NCI-H146 treated with DMSO at 0.1 percent for 48 hours (cell line): ENCODE measurements at regions not wholly inside any gene's neighbourhood (a gene's known extent, or its start where the extent isn't known, plus 50 kb on each side); places are given as distances from the start of the nearest gene placed in this dataset.

ENCODE experiments used
- DNase-seq: peaks from one replicate; lab custom pipeline; 2025; ENCODE audit not compliant: unreplicated experiment; lab: John Stamatoyannopoulos, UW

DNA sequence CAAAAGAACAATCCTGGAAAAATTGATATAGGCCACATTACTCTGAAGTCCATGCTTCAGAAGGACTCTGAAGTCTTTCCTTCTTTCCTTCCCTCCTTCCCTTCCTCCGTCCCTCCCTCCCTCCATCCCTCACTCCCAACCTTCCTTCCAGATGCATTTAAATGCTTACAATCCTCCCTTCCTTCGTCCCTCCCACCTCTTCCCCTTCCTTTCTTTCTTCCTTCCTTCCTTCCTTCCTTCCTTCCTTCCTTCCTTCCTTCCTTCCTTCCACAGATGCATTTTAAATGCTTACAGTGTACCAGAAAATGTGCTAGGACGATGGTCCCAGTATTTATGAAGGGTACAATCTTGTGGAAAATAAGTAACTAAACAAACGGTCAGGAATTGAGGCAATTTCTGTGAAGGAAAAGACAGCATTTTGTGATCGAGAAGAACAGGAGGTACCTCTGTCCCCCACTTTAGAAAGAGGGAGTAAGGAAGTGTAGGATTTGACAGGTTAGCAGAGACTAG is 181.3 kb upstream of the TUT7 start:
- no peak for DNase-seq

DNA sequence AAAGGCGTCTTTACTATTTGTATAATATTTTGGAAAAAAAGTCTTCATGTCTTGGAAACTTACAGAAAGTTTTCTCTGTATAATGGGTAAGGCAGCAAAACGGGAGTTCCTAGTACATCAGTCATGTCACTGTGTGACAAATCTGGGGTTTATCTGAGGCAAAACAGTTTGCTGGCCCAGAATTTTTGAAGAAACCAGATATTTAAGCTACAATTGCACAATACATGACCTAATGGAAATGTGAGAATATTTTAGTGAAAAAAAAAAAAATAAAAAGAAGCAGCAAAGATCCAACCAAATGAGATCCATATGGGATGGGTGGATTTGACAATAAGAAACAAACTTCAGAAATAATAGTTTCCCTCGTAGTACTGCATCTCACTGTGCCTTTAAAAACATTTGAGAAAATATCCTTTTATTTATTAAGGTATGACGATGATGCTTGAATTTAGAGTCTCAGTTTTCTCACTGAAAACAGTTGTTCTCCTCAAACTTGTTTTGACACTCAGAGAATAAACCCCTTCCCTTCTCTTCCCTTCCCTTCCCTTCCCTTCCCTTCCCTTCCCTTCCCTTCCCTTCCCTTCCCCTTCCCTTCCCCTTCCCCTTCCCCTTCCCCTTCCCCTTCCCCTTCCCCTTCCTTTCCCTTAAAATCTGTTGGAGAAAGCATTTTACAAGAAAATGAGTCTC is 180.5 kb upstream of the TUT7 start:
- DNase-seq, result no peak

DNA sequence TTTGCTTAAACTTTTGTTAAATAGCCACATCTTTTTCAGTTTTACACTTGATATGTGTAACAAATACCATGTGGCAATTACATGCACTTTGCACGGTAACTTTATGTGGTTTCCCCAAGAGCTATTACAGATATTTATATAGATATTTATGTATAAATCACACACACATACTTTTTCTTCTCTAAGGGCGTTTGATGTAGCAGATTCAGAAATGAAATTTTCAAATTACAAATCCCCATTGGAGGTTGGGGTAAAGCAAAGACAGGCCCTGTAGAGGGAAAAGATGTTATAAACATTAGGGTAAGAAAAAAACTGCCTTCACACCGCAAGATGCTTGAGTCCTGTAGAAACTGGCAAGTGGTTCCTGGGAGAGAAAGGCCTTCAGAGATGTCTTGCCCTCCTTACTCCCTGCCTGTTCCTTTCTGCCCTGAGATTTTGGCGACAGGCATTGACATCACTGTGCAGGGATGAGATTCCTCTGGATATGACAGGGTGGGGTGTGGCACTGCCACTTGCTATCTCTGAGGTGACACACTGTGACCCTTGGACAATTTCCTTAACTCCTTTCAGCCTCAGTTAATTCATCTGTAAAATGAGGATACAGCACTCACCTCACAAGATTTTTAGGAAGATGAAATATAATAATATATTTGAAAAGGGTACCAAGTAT is 177.9 kb upstream of the TUT7 start:
- no peak for DNase-seq

DNA sequence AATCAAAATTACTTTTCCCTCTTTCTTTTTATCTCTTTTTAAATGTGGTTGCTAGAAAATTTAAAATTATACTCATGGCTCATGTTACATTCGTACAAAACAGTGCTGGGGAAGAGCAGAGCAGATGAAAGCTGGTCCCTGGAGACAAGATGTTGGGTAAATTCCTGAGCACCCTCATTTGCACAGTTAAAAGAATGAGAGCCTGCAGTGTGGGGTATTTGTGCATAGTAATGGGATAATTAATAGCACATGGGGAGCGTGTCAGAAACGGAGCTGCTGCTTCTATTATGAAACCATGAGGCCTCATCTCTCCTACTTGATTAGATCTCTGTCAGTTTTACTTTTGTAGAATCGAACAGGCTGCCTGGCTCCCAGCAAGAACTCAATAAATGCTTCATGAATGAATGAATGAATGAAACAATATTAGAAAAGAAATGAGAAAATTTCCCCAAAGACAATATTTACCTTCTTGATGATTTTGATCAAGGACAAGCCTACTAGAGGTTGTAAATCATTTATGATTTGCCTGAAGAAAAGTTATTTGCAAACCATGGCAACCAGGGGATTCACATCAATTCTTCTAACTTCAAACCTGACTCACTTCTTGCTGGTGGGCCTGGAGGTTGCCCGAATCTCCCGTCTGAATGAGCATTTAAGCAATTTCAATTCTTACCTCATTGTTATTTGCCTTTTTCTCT is 177.2 kb upstream of the TUT7 start:
- no peak for DNase-seq

DNA sequence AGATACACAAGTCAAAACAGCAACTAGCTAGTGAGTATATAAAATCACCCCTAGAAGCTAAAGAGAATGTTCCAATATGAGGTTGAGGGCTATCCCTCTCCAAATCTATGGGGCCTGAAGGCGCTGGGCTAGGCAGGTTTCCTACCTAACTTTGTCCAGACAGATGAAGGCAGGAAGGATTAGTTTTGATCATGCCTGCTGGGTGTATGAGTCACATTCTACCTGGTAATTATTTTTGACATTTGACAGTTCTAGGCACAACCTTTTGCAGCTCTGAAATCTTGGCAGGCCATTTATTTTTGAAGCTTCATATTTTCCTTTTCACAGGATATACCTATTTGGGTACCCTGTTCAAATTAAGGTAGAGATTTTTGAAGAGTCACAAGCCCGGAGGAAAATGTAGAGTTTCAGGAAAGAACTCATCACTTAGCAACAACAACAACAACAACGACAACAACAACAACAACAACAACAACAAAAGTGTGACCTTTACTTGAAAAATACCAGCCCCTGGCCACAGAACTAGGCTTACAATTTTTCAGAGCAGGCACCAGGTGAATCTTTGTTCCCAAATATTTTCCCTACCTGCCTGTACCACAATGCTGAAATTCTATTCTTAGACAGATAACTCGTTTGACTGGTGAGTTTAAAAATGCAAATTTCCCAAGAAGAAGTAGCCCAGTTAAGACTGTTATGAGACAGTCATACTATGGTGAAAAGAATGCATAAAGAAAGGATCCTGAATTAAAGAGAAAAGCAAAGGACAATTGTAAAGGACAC is 175.5 kb upstream of the TUT7 start:
- DNase-seq, result no peak

DNA sequence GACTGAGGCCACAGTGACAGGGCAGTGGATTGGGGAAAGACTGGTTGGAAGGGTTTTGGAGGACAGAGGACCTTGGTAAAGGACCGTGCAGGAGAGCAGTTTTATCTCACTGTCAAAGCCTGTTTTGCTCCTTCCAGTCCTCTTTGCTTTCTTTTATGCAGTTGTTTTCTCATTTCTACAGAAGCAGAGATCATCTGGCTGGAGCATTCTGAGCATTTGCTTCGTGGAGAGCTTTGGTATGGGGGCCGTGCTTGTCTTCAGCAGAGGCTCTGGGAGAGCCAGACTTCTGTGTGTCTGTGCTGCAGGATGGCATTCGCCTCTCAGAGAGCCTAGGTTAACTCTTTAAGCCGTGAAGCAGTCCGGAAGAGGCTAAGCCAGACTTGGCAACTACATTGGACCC is 171.8 kb upstream of the TUT7 start:
- no peak for DNase-seq

DNA sequence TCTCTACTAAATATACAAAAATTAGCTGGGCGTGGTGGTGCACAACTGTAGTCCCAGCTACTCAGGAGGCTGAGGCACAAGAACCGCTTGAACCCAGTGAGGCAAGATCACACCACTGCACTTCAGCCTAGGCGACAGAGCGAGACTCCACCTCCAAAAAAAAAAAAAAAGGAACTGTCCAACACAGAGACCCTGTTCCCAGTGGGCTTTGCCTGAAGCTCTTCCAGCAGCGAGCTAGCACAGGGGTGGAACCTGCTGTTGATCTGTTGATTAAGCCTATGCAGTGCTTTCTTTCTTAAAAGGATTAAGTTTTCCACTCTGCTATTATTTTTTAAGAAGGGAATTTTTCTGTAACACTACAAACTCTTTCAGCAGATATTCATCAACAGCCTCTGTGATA is 171.0 kb upstream of the TUT7 start:
- no peak for DNase-seq

DNA sequence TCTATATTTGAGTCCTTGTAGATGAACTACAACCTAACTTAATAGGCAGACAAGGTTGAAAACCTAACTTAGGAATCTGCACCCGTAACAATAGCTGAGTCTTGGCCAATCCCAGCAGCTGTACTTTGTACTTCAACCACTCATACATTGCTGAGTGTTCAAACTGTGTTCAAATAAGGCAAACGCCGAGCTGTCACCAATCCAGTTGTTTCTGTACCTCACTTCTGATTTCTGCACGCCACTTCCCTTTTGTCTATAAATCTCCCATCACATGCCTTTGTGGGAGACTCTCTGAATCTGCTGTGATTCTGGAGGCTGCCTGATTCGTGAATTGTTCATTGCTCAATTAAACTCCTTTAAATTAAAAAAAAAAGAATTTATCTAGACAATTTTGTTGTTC is 167.8 kb upstream of the TUT7 start:
- DNase-seq, result no peak

DNA sequence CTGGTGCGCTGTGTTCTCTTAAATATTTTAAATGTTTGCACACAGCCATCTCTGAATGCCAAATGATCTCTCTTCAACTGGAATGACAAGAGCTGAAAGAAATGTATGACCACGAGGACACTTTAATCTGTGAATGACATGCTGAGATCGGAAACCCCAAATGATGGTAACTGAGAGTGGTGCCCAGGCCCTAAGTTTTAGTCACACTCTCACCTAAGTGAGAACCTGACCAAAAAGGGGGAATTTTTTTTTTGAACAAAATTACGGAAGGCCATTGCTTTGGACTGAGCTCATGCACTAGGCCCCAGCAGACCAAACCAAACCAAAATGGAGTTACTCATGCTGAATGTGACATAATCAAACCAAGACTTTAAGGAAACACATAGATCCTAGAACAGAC is 167.1 kb upstream of the TUT7 start:
- no peak for DNase-seq

DNA sequence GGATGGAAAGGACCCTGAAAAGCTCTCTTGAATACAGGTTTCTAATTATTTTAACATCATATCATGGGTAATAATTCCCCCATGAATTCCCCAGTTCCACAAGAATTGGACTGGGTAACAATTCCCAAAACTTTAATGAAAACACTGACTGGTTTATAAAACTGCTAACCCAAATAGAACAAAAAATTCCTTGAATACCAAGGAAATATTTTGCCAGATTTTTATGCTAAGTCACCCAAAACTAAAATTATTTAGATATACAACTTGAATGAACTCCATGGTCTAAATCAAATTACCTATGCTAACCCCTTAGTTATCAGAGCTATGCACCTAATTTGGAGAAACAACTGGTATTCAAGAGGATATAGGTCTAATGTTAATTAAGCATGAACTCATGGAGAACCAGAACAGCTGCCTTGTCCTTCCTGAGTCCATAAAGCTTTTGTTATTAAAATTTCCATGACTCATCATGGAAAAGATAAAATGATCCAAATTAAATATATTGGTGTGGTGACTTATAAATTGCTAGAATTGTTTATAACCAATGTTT is 164.9 kb upstream of the TUT7 start:
- DNase-seq, result no peak

DNA sequence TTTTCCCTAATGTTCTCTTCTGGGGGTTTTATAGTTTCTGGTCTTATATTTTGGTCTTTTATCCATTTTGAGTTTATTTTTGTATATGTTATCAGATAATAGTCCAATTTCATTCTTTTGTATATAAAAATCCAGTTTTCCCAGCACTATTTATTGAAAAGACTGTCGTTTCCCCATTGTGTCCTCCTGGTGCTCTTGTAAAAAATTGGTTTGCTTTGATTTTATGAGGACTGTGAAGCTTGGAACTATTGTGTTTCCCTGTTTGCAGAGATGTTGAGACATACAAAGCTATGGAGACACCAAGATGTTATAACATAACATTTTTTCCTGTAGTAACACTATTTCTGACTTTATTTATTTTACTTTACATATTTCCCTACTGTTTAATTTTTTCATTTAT is 163.3 kb upstream of the TUT7 start:
- no peak for DNase-seq

DNA sequence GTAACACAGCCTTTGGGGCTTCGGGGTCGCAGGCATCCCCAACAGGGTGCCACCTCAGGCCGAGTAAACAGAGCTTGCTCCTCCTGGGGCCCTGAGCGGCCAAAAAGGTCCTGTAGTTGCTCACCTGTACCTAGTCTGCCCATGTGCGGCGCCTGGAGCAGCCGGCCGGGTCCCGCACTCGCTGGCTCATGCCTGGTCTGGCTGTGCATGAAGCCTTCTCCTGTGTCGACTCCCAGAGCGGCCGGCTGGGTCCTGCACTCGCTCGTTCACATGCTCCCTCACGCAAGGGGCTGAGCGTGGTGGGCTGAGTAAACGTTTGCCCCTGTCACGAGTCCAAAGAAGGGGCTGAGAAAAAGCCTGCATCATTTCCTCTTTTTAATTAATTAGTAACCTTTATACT is 162.4 kb upstream of the TUT7 start:
- no peak for DNase-seq

DNA sequence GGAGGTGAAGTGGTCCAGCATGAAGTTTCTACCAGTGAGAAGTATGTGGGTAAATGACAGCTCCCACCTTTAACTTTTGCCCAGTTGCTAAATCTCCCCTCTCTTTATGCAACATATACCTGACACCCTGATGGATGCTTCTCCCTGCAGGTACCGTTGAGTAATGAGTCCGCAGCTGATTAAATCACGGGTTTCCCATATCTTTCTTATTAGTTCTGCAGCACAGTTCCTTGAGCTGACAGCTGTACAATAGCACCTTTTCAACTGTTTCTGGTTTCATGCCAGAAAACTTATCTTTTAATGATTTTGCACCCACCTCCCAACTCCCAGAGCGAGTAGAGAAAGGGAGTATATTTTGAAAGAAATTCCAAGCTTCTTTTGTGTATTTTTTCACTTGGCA is 161.0 kb upstream of the TUT7 start:
- DNase-seq, result no peak

DNA sequence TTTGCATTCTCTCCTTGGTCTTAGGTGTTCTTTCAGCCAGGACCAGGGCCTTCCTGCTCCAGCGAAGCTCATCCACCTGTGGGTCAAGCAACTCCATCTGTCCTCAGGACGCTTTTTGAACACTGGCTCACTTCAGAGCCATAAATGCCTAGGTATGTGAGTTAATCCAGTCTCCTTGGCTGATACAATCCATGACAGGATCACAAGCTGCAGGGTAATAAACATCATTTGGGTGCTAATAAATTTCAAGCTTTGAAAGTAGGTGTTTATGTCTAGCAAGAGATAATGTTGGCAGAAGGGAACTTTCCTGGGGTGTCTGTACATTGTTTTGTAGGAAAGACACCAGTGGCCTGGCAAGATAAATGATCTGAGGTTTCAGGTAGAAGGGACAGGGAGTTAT is 159.2 kb upstream of the TUT7 start:
- no peak for DNase-seq

DNA sequence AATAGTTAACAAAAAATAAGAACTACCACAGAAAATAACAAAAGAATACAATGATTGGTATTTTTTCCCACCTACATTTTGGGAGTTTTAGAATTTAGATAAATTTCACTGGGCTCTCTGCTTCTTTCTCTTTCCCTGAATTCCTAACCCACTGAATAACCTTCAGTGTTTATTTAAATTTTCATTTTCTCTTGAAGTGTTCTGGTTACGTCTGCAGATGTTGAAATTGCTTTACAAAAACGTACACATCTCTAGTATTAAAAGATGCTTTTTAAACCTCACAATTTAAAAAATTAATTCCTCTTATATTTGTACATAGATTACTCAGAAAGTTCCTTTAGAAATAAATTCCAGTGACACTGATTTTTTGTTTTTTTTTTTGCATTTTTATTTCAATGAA is 158.7 kb upstream of the TUT7 start:
- no peak for DNase-seq

DNA sequence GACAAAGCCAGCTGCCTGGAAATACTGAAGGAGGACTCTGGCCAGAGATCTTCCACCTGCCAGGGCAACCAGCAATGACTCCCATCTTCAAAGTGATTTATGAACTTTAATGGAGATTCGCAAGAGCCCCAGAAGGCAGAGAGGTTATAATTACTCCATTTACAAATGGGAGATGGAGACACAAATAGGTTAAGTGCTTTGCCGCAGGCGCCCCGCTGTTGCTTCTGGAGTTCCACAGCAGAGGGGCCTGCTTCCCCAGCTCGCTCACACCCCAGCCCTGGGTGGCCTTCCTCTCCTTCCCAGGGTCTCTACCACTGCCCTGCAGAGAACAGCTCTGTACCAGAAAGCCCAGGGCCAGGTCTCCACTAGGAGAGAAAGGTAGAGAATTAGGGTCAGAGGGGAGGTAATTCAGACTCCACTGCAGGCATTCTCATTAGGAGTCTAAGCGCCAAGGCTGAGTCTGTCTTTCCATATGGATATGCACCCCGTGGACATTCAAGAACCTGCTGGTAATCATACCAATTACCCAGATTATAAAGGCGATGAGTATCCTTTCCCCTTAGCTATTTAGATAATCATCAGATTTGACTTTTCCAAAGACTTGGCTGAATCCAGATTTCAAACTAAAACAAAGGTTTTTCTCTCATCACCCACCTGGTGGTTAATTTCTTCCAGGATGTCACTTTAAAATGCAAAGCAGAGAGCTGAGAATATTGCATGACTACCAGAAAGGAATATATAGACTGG is 157.6 kb upstream of the TUT7 start:
- no peak for DNase-seq

DNA sequence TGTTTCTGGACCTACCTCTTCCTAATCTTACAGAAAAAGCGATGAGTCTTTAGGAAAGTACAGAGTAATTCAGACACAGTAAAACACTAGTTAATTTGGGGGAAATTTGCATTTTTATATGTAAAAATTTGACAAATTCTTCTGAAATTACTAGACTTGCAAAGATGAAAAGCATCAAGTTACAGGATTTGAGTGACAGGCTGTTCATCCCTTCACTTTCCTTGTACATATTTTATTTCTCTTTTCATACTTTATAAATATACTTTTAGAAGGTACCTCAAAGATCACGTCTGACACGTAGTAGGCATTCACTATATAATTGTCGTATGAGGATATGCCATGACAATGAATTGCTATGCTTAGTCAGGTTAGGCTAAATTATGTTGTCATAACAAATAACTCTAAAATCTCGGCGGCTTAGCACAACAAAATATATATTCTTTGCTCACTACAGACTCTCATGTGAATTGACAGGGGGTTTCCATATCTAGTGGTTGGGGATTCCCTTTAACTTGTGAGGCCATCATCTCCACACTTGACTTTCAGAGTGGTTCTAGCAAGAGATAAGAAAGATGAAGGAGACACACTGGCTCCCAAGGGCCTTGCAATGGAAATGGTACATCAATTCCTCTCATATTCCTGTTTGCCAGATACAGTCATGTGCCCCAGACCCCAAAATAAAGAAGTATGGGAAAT is 154.1 kb upstream of the TUT7 start:
- DNase-seq, result no peak

DNA sequence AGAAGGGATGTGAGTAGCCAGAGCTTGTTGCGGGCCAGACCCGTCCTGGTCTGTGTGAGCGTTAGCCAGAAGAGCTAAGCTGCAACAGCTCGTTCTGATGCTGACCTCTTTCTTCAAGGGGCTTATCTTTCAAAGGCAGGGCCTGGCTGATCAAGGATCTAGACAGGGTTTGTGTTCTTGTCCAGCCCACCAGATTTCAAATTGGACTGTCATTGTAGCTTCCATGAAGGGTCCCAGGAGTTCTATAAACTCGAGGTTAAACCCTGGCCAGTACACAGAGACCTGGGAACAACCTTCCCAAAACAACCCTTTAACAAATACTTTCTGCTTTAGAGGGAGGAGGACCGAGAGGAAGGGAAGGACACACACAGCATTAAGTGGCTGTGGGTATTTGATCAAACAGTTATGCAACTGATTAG is 153.0 kb upstream of the TUT7 start:
- DNase-seq, result no peak

DNA sequence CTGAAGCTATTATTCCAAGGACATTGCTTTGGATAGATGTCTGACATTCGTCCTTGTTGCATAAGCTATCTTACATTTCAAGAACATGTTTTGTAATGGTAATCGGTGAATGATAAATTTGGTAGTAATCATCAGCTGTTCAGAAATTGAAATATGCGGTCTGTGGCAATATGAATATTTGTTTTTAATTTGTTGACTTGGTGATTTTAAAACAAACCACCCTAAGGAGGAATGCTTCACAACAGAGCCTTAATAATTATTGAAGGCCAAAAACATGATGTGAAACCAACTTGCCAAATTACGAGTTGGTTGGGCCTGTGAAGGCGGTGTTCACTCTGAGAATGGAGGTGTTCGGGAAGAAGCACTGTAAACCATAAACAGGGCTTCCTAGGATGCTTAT is 149.7 kb upstream of the TUT7 start:
- no peak for DNase-seq

DNA sequence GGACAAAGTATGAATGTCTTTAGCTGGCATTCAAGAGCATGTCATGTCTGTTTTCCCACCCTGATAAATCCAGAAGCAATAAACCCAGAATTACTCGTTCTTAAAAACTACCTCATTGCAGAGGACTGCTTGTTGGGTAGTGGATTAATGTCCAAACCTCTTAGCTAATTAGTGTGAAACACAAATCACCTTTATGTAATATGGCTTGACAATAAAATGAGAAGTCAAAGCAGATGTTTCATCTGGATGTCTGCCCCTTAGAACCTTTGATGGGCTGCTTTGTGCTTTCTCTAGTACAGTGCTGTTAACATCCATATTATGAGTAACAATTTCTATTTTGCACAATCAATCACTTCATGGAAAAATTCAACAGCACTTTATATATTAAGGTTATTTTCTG is 149.1 kb upstream of the TUT7 start:
- no peak for DNase-seq
